Endothelial cell (in vitro differentiated cells): ENCODE measurements at regions not wholly inside any gene's neighbourhood (a gene's known extent, or its start where the extent isn't known, plus 50 kb on each side); places are given as distances from the start of the nearest gene placed in this dataset.
A peak's percentile ranks its signal among the peaks of the same experiment; 100 is the strongest.
"Not testable (repeated sequence)": the region's sequence is repeated elsewhere in the genome, so short reads cannot be mapped to it uniquely, and the experiment has no call there.

Experiments
- DNase-seq: peaks from one replicate; pipeline ENCODE4 v3.0.0; 2021; ENCODE audit warnings: low spot score
- H3K27ac Mint-ChIP-seq: one replicate; pipeline ENCODE4 v1.8.0; 2021; ENCODE audit warnings: mixed read lengths, inconsistent platforms; ENCODE audit not compliant: unreplicated experiment
- H3K27me3 Mint-ChIP-seq: one replicate; pipeline ENCODE4 v1.8.0; 2021; ENCODE audit warnings: mild to moderate bottlenecking, moderate library complexity, mixed read lengths, inconsistent platforms; ENCODE audit not compliant: unreplicated experiment
- H3K36me3 Mint-ChIP-seq: one replicate; pipeline ENCODE4 v1.8.0; 2021; ENCODE audit warnings: mild to moderate bottlenecking, low read depth, mixed read lengths, inconsistent platforms; ENCODE audit not compliant: unreplicated experiment
- H3K4me1 Mint-ChIP-seq: one replicate; pipeline ENCODE4 v1.8.0; 2021; ENCODE audit warnings: mild to moderate bottlenecking, mixed read lengths, inconsistent platforms; ENCODE audit not compliant: unreplicated experiment
- H3K4me3 Mint-ChIP-seq: one replicate; pipeline ENCODE4 v1.8.0; 2021; ENCODE audit warnings: mild to moderate bottlenecking, mixed read lengths, inconsistent platforms; ENCODE audit not compliant: unreplicated experiment
- H3K9me3 Mint-ChIP-seq: one replicate; pipeline ENCODE4 v1.8.0; 2021; ENCODE audit warnings: mixed read lengths, inconsistent platforms; ENCODE audit not compliant: unreplicated experiment
- TF ChIP-seq, protein P1 (sequence below): fragments of 200-600 bp; sonication (generic); IDR thresholded peaks from one replicate; pipeline ENCODE4 v1.5.0; 2021; ENCODE audit warnings: antibody characterized with exemption; ENCODE audit not compliant: unreplicated experiment

DNA sequence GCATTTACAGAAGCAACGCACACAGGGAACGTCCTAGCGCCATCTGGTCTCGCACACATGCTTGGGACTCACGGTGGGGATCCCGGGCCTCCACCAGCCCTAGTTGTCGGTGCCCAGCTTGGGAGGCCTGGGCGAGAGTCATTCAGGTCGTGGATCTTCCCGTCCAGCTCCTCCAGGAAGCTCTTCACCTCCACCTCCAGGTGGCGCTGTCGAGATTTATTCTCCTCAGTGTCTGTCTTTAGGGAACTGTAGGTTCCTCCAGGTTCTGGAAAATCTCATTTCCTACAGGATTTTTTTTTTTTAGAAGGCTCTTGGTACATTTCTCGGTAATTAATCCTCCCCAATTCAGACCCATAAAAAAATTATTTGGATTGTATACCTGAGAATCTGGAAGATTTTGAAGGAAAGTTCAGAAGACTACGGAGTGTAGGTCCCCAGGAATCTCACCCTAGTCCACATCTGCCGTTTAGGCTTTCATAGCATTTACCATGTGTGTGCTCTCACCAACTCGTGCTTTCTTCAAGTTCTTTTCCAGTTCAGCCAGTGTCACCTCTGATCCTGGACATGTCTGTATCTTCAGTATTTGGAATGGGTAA, 910.0 kb downstream of the TMEM121 start:
- H3K4me1 Mint-ChIP-seq = no peaks in the 10 kb centered on the region
- no peak overlapping the region for H3K4me3 Mint-ChIP-seq
- peaks cover 12% of the 10 kb centered on the region for H3K36me3 Mint-ChIP-seq
- no peak overlapping the region for H3K27ac Mint-ChIP-seq
- TF ChIP-seq, protein P1, sequence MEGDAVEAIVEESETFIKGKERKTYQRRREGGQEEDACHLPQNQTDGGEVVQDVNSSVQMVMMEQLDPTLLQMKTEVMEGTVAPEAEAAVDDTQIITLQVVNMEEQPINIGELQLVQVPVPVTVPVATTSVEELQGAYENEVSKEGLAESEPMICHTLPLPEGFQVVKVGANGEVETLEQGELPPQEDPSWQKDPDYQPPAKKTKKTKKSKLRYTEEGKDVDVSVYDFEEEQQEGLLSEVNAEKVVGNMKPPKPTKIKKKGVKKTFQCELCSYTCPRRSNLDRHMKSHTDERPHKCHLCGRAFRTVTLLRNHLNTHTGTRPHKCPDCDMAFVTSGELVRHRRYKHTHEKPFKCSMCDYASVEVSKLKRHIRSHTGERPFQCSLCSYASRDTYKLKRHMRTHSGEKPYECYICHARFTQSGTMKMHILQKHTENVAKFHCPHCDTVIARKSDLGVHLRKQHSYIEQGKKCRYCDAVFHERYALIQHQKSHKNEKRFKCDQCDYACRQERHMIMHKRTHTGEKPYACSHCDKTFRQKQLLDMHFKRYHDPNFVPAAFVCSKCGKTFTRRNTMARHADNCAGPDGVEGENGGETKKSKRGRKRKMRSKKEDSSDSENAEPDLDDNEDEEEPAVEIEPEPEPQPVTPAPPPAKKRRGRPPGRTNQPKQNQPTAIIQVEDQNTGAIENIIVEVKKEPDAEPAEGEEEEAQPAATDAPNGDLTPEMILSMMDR = no peak
- DNase-seq = no peak
- peaks cover 50% of the 10 kb centered on the region for H3K9me3 Mint-ChIP-seq
- no peaks in the 10 kb centered on the region for H3K27me3 Mint-ChIP-seq

DNA sequence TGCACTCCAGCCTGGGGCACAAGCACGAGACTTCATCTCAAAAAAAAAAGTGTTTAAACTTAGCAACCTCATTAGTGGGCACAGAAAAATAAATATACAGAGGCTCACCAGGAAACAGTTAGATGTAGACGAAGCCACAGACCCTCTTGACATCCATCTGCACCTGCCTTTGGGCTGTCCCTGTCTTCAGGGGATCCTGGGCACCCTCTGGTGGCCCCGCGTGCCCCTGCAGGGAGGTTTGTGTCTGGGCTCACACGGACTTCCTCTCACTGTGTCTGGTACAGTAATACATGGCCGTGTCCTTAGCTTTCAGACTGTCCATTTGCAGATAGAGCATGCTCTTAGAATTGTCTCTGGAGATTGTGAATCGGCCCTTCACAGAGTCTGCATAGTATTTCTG, 916.5 kb downstream of the TMEM121 start:
- TF ChIP-seq, protein P1 = no peak
- no peaks in the 10 kb centered on the region for H3K27me3 Mint-ChIP-seq
- H3K36me3 Mint-ChIP-seq = peaks cover 20% of the 10 kb centered on the region
- no peaks in the 10 kb centered on the region for H3K4me1 Mint-ChIP-seq
- H3K4me3 Mint-ChIP-seq = no peak overlapping the region
- no peak for DNase-seq
- H3K9me3 Mint-ChIP-seq = peaks cover 54% of the 10 kb centered on the region
- H3K27ac Mint-ChIP-seq = no peak overlapping the region

DNA sequence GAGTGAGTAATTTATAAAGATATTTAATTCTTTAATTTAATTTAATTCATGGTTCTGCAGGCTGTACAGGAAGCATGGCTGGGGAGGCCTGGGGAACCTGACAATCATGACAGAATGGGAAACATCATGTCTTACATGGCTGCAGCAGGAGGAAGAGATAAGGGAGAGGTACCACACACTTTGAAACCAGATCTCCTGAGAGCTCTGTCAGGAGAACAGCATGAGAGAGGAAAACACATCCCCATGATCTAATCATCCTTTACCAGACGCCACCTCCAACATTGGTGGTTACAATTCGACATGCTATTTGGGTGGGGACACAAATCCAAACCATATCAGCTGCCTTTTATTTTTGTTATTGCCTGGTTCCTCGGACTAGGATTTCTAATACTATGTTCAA, 928.6 kb downstream of the TMEM121 start:
- DNase-seq = no peak
- Mint-ChIP-seq H3K4me3 (no peak overlapping the region), H3K4me1 (no peaks in the 10 kb centered on the region), H3K27ac (no peak overlapping the region), H3K36me3 (no peaks in the 10 kb centered on the region), H3K27me3 (no peaks in the 10 kb centered on the region), H3K9me3 (peaks cover 57% of the 10 kb centered on the region)
- TF ChIP-seq, protein P1 = no peak

DNA sequence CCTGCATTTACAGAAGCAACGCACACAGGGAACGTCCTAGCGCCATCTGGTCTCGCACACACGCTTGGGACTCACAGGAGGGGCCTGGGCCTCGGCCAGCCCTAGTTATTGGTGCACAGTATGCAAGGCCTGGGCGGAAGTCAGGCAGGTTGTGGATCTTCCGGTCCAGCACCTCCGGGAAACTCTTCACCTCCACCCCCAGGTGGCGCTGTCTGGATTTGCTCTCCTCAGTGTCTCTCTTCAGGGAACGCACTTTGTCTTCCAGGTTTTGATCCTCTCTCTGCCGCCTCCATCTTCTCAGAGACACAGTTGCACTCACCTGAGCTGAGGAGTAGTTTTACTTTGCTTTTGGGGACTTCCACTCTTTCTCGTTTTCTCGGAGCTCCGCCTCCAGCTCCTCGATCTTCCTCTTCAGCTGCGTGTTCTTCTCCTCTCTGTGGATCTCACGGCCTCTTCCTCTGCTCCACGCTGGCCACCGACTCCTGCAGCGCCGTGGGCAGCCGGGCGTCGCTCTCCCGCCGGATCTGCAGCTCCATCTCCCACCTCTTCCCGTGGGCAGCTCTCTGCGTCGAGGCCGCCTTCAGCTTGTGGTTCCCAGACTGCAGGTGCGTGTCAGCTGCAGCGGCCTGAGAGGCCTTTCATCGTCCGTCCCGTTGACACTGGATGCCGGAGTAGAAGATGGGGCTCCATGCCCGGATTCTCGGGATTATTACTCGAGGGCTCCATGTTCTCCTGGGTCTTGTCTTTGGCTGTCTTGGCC, 933.8 kb downstream of the TMEM121 start:
- no peaks in the 10 kb centered on the region for H3K27me3 Mint-ChIP-seq
- TF ChIP-seq, protein P1 = peak; percentile 22
- DNase-seq = no peak
- no peaks in the 10 kb centered on the region for H3K4me1 Mint-ChIP-seq
- H3K27ac Mint-ChIP-seq = no peak overlapping the region
- H3K36me3 Mint-ChIP-seq = no peaks in the 10 kb centered on the region
- no peak overlapping the region for H3K4me3 Mint-ChIP-seq
- peaks cover 29% of the 10 kb centered on the region for H3K9me3 Mint-ChIP-seq

DNA sequence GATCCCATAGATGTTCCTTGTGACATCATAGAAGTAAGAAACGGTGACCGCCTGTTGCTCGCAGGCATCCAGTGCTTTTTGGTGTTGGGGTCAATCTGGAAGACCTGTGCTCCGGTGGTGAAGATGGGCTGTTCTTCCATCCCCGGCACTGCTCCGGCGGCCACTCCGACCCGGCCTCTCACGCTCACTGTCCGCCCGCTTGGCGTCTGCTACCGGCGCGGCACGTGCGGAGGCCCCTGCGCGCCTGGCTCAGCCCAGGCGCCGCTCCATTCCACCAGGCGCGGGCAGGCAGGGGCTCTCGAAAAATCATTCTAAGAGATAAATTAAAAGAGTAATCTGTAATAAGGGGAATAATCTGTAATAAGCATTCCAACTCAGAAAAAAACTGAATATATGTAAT, 934.5 kb downstream of the TMEM121 start:
- H3K4me1 Mint-ChIP-seq = no peaks in the 10 kb centered on the region
- H3K27ac Mint-ChIP-seq = no peak overlapping the region
- H3K4me3 Mint-ChIP-seq = no peak overlapping the region
- H3K36me3 Mint-ChIP-seq = no peaks in the 10 kb centered on the region
- TF ChIP-seq, protein P1 = no peak
- peaks cover 21% of the 10 kb centered on the region for H3K9me3 Mint-ChIP-seq
- H3K27me3 Mint-ChIP-seq = no peaks in the 10 kb centered on the region
- no peak for DNase-seq

DNA sequence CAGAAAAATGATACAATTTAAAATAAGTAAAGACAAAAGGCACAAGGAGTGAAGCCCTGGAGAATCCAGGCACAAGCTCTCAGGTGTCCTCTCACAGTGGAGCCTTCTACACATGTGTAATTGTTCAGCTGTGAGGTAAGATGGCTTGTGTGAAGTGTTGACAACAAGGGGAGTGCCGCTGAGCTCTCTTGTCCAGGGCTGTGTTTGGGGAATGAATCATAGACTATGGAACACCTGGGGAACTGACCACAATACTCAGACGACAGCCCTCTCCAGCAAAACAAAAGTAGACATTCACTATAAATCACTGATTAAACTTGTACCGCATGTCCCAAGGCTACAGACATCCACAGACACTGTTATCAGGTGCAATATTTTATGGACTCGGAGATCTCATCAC, 940.1 kb downstream of the TMEM121 start:
- peaks cover 23% of the 10 kb centered on the region for H3K9me3 Mint-ChIP-seq
- H3K36me3 Mint-ChIP-seq = not testable (repeated sequence)

DNA sequence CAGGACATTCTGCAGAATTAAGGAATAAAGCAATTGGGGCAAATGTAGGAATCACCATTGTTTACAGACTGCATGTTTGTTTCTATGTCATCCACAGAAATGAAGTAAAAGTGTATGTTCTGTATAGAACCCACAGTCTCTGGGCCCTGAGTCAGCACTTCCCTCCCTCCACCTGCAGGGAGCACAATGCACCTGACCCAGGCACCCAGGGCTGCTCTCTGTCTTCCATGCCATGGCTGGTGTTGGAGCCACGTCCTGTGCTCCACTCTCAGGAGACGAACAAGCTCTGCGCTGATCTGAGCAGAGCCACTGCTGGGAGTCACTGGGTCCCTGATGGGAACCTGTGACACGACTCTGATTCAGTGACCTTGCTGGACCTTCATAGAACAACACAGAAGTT, 942.5 kb downstream of the TMEM121 start:
- H3K9me3 Mint-ChIP-seq = peaks cover 23% of the 10 kb centered on the region
- not testable (repeated sequence) for H3K4me3 Mint-ChIP-seq, DNase-seq, H3K27ac Mint-ChIP-seq, H3K36me3 Mint-ChIP-seq, H3K27me3 Mint-ChIP-seq, H3K4me1 Mint-ChIP-seq

More for the DNA sequence above, 940.1 kb downstream of the TMEM121 start:
- not testable (repeated sequence) for DNase-seq, H3K4me3 Mint-ChIP-seq, H3K4me1 Mint-ChIP-seq, H3K27ac Mint-ChIP-seq, H3K27me3 Mint-ChIP-seq
